COLO668 (cell line): ENCODE measurements at regions not wholly inside any gene's neighbourhood (a gene's known extent, or its start where the extent isn't known, plus 50 kb on each side); places are given as distances from the start of the nearest gene placed in this dataset.
"Not testable (repeated sequence)": the region's sequence is repeated elsewhere in the genome, so short reads cannot be mapped to it uniquely, and the experiment has no call there.

ENCODE experiments used
- DNase-seq: peaks from one replicate; lab custom pipeline; 2025; ENCODE audit not compliant: unreplicated experiment; lab: John Stamatoyannopoulos, UW

DNA sequence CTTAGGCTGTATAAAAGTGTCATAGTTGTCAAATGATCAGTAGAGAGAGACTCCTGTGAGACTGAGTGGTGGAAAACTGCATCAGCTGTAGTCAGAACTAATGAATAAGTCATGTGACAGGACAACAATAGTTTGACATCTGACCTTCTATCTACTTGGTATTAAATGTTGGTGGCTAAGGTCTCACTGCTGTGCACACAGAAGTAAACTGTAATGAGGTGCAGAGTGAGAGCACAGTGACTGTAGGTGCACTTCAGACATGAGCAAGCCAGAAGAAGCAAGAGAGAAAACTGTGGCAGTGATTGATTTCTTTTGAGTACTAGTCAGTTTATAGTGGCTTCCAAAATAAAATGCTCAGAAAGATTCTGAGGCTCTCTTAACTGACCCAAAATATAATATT is 803.6 kb downstream of the RAPGEF2 start:
- DNase-seq, result no peak

DNA sequence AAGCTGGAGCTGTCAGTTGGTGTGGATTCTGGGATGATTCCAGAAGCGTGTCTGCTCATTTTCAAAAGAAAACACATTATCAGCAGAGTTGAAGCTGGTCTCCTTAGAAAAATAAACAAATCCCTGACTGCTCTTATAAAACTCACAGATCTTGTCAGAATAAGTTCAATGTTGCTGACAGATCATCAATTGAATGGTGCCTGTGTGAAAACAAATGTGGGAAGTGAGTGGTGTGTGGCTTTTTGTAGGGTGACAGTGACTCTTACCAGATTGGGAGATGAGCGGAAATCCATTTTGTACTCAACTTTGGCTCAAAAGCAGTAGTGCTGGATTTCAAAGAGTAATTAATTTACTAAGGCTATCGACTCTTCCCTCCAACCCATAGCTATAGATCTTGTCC is 807.8 kb downstream of the RAPGEF2 start:
- DNase-seq, result no peak

DNA sequence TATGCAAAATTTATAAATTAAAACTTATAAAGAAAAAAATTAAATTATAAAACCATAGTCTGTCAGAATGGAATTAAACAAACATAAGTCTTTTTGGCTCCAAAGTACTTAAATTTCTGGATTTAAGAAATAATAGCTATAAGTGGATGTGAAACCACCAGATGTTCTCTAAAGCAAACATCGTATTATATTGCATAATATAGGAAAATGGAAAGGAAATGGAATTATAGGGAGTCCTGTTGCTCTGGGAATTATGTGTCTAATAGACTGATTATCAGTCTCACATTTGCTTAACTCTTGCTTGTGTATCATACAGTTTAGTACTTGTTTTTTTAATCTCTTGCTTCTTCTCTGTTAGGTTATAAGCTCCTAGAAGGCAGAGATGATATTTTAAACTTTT is 819.2 kb downstream of the RAPGEF2 start:
- DNase-seq, result no peak

DNA sequence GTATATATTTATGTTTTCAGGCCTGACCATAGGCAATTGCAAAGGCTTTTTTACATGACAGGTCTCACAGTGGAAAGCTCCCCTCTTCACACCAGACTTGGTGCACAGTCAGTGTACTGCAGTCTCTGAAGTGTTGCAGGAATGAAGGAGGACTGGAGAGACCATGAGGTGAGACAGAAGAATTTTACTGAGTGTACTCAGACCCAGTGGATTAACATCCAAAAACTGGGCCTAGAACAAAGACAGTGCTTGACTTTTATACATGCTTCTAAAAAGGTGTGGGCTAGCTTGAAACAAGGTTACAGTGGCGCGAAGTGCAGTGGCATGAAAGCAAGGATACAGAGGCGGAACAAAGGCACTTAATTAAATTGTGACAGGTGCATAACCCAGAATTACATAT is 822.9 kb downstream of the RAPGEF2 start:
- no peak for DNase-seq

DNA sequence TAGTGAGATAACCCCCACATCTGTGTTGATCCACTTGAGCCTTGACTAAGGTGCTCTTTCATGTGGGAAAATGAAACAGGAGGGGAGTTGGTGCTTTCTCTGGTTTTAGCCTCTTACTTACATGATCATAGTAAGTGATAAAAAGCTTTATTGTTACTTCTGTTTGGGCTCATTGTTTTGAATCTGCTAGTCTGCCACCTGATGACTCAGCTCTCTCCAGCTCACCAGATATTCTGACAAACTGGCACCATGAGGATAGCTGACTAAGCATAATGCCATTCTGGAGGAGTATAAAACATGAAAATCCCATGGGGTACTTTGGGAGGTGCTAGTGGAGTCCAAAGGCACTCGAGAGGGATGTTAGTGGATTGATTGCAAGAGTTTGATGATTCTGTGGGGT is 824.0 kb downstream of the RAPGEF2 start:
- no peak for DNase-seq

DNA sequence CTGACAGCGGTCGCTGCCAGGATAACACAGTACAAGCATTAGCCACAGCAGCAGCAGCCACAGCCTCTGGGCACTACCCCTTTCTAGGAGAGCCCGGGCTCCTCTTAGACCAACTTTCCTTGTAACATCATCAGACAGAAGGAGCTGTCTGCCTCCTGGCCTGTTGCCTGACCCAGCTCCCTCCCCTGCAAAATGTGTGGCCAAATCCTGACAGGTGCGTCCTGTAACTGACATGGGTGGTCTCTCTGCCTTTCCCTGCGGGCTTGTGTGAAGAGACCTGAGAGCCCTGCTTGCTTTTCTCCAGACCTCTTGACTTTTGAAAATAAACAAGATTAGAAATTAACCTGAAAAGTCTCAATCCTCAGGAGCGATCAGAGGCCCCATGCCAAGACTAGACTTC is 824.9 kb downstream of the RAPGEF2 start:
- DNase-seq, result no peak

DNA sequence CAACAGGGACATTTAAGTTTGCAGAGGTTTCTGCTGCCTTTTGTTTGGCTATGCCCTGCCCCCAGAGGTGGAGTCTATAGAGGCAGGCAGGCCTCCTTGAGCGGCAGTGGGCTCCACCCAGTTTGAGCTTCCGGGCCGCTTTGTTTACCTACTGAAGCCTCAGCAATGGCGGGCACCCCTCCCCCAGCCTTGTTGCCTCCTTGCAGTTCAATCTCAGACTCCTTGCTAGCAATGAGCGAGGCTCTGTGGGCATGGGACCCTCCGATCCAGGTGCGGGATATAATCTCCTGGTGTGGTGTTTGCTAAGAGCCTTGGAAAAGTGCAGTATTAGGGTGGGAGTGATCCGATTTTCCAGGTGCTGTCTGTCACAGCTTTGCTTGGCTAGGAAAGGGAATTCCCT is 831.7 kb downstream of the RAPGEF2 start:
- DNase-seq, result not testable (repeated sequence)

DNA sequence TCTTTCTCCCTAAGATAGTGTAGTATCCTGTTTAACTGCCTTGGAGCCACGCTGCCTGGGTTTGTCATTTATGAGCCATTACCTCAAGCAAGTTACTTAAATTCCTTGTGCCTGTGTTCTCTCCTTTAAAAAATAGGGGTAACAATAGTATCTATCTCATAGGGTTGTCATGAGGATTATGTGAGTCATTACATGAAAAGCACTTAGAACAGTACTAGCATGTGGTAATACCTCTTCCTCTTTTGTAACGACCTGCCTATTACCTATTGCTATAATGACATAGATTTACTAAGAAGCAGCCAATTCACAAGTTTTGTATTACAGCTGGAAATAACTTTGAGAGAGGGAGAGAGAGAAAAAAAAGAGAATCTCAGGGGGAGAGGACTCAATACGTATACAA is 834.7 kb downstream of the RAPGEF2 start:
- no peak for DNase-seq

DNA sequence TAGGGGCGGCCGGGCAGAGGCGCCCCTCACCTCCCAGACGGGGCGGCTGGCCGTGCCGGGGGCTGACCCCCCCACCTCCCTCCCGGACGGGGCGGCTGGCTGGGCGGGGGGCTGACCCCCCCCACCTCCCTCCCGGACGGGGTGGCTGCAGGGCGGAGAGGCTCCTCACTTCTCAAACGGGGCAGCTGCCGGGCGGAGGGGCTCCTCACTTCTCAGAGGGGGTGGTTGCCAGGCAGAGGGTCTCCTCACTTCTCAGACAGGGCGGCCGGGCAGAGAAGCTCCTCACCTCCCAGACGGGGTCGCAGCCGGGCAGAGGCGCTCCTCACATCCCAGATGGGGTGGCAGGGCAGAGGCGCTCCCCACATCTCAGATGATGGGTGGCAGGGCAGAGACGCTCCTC is 836.8 kb downstream of the RAPGEF2 start:
- DNase-seq, result not testable (repeated sequence)

DNA sequence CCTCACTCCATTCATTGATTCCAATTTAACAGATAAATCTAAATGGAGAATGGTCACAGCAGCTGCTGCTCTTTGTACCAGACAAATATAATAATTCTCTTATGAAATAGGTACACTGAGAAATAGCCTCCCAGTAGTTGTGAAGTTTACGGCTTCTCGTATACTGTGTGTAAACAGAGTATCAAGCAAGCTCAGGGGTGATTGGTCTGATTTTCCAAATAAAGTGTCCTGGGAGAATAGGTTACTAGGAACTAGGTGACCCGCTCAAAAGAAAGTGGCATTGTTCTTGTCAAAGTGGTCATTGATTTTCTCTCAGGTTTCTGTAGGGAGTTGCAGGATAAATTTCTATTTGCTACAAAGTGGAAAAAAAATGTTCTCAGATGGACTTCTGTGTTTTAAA is 838.2 kb downstream of the RAPGEF2 start:
- DNase-seq, result no peak

DNA sequence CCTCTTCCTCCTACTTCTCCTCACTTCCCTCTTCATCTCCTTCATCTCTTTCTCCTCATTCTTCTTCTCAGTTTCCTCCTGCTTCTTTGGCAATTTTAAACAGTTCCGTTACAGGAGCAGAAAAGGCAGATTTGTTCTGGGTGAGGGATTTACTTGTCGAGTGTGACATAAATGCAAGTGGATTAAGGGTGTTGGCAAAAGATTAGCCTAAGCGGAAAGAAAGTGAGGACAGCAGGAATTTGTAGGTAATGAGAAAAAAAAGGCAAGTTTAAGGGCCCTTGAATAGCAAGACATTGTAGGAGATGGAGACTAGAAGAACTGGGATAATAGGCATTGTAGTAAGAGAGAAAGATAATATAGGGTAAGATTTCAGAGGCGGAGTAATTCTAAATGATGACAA is 841.6 kb downstream of the RAPGEF2 start:
- no peak for DNase-seq

DNA sequence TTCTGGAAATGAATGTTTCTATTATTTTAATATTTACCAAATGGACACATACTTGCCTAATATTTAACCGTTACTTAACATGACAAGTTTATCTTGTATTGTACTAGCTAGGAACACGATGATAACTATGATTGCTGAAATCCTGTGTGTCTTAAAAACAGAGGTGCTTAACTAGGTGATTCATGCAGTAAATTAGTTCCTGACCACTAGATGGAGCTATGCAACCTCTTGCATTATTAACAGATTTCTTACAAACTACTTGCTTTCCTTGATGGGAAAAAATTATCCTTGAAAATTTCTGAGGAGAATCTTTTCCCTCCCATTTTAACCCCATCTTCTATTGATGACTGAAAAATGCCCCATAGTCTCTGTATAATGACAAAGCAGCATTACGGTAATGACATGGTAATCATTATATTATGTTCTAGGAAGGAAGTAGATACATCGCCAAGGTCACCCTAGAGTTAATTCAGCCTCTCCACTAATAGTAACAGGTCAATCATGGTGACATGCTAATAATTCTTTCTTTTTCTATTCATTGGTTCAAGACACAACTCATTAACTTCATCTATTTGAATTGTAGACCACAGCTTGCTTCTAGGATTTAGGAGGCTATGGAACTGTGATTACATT is 844.2 kb downstream of the RAPGEF2 start:
- DNase-seq, result no peak

DNA sequence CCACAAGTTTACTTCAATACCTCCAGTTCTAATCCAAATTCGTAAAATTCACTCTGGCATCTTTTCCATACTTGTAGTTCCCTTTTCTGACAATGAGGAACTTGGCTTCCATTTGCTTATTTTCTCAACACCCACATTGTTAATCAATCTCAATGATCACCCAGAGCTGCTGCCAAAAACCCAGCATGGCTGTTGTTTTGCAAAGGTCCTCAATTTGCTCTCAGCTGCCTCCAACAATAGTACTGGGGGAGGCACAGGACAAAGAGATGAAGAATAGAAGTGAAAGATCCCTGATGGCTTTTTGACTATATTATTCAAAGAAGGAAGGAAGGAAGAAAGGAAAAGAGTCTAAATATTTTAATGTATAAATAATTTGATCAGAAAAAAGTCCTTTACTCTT is 847.8 kb downstream of the RAPGEF2 start:
- DNase-seq, result no peak

DNA sequence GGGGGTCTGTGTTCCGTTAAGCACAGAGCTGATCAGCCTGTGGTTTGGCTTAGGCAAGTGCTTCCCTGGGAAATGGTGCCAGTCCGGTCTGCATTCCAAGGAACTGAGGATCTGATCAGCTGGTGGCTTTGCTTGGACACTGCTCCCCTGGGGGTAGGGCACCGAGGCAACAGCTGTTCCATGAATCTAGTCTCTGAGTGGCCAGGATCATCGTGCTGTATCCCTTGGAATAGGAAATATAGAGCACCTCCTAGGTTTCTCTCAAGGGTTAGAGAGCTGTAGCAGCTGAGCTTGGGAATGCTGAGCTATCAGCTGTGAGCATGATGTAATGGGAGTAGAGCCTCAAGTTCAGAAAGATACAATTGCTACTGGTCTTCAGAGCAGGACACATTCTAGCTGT is 863.9 kb downstream of the RAPGEF2 start:
- DNase-seq, result no peak

DNA sequence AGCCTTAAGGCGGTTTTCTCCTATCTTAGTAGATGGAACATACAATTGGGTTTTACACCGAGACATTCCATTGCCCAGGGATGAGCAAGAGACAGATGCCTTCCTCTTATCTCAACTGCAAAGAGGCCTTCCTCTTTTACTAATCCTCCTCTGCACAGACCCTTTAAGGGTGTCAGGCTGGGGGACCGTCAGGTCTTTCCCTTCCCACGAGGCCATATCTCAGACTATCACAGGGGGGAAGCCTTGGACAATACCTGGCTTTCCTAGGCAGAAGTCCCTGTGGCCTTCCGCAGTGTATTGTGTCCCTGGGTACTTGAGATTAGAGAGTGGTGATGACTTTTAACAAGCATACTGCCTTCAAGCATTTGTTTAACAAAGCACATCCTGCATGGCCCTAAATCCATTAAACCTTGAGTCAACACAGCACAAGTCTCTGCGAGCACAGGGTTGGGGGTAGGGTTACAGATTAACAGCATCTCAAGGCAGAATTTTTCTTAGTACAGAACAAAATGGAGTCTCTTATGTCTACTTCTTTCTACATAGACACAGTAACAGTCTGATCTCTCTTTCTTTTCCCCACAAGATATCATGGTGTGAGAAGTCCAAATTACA is 874.1 kb downstream of the RAPGEF2 start:
- not testable (repeated sequence) for DNase-seq

DNA sequence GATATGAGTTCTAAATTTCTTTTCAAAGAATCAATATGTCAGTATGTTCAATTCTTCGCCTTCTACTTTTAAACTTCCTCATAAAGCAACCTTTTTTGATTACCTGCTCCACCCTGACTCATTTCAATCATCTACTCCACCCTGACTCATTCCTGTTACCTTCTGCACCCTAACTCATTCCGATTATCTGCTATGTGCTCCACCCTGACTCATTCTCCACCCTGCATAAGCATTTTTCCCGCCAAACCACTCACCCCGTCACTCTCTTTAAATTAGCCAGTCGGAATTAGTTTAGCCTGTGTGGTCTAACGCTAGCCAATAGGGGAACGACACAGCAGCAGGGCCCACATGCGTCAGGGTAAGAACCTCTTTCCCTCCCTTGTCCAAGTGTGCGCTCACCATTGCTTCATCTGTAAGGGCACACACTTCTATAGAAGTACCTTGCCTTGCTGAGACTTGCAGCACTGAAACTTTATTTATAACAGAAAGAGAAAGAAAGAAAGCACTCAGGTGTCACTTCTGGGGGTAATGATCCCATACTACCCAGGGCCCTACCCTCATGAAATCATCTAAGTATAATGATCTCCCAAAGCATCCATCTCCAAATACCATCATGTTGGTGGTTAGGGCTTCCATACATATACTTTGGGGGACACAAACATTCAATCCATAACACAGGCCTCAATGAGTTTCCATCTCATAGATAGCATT is 875.2 kb downstream of the RAPGEF2 start:
- DNase-seq, result no peak

DNA sequence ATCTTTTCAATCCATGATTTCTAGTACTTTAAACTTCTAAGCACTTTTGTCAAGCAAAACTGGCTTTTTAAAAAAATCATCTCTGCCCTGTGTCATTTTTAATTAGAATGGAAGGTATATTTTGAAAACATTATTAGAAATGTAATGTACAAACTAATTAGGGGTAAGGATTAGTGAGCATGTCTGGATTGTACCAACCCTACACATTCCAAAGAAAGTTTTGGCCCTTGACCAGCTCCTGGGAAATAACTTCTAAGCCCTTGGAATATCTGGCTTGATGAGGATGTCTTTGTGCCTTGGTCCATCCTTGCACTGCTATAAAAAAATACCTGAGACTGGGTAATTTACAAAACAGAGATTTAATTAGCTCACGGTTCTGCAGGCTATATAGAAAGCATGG is 876.5 kb downstream of the RAPGEF2 start:
- DNase-seq, result no peak

DNA sequence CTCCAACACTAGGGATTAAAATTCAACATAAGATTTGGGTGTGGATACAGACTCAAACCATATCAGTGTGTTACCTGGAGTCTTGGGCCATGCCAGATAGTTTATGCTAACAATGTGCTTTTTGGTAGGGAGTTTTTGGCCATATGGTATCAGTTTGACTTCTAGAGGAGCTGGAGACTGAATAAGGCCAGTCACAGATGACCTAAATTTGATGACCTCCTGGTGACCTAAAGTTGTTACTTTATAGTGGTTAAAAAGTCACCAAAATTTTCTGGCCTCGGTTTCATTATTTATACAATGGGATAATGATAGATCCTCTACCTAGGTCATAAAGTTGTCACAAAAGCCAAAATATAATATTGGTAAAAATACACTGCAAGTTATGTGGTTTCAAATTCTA is 877.1 kb downstream of the RAPGEF2 start:
- no peak for DNase-seq

DNA sequence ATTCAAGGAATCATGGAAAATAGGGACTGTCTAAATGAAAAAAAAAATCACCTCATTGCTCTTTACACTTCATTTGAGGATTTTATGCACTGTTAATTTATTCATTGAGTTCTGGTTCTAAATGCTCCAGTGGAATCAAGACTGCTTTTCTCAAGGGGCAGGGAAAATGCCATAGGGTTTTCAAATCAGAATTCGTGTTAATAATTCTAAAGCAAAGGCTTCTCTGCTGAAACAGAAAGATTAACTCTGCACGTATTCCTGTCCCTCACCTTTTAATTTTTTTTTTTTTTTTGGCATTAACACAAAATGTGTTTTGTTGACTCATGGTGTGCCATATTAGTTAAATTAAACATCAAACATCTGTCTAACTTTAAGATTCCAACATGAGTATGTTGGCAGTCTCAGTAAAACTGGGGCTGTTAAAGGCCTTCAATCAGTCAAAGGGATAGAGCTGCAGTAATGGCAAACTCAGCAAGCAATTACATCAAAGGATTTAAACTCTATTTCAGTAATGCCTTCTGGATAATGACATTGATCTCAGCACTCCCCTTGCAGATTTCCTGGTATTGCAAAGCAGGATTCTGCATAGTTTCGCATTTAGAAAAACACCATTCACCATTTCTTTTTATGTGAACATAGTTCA is 878.1 kb downstream of the RAPGEF2 start:
- DNase-seq, result no peak

DNA sequence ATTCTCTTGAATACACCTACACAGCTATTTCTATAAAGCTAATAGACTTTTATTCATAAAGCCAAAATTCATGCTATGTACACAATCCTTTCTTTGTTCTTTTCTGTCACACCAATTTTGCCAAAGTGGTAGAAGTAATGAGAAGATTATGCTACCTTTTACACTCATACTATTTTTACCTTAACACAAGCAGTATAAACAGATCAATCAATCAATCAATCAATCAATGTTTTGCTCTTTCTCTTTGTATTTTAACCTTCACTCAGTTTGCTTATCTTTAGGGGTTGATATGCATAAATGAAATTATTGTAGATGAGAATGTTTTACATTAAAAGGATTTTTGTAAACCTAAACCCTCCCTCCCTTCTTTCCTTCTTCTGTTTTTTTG is 878.6 kb downstream of the RAPGEF2 start:
- DNase-seq, result no peak

DNA sequence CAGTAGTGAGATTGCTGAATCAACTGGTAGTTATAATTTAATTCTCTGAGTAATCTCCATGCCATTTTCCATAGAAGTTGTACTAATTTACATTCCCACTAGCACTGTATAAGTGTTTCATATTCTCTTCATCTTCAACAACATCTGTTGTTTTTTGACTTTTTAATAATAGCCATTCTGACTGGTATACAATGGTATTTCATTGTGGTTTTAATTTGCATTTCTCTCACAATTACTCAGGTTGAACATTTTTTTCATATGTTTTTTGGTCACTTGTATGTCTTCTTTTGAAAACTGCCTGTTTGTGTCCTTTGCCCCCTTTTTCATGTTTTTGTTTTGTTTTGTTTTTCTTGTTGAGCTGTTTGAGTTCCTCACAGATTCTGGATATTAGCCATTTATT is 880.2 kb downstream of the RAPGEF2 start:
- DNase-seq, result no peak
